ENCODE measurements at regions not wholly inside any gene's neighbourhood (a gene's known extent, or its start where the extent isn't known, plus 50 kb on each side); places are given as distances from the start of the nearest gene placed in this dataset.

DNA sequence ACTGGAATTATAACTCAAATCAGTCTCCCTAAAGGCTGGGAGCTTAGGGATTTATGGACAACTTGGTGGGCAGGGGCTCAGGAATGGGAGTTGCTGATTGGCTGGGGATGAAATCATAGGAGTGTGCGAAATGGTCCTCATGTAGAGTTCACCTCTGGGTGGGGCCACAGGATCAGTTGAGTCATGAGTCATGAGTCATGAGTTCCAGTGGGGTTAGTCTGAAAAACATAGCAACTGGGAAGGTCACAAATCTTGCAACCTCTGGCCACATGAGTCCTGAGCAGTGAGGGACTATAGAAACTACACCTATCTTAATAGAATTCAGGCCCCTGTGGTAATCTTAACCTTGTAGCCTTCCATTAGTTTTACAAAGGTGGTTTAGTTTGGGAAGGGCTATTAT is 383.3 kb downstream of the RBM43 start:
- intact Hi-C loops (cut with DNase I), result no loop called here
- ATAC-seq (no peak), DNase-seq (no peak)
- no peak overlapping the region for H3K4me3 ChIP-seq
- H3K4me1 ChIP-seq, result no peaks in the 10 kb centered on the region
- H3K27ac ChIP-seq, result no peak overlapping the region
- WGBS, 3 donors, result 93 to 95% (median 94%) methylated on average over 1 of the region's 1 CpG
- no peaks in the 10 kb centered on the region for H3K9me3 ChIP-seq
- no peak for TF ChIP-seq CTCF (IDR thresholded peaks at IDR 0.05)
- H3K36me3 ChIP-seq (ENCODE audit: insufficient read depth in 1 of 2, low read depth in 1 of 2), result no peaks in the 10 kb centered on the region
- no peaks in the 10 kb centered on the region for H3K27me3 ChIP-seq (ENCODE audit: insufficient read depth in 3 of 3, low read length in 2 of 3)

- Histone ChIP-seq H3K4me1 (no peaks in the 10 kb centered on the region), H3K4me3 (no peak overlapping the region), H3K36me3 (ENCODE audit: insufficient read depth in 1 of 2, low read depth in 1 of 2) (no peaks in the 10 kb centered on the region), H3K9me3 (no peaks in the 10 kb centered on the region), H3K27me3 (ENCODE audit: insufficient read depth in 3 of 3, low read length in 2 of 3) (no peaks in the 10 kb centered on the region), H3K27ac (no peak overlapping the region)
- no peak for TF ChIP-seq CTCF (IDR thresholded peaks at IDR 0.05)
- intact Hi-C loops (cut with DNase I), result no loop called here
- ATAC-seq, result no peak
- no peak for DNase-seq
- 29 to 37% (median 31%) methylated on average over 5 of the region's 5 CpGs for WGBS, 3 donors
These were observed 385.3 kb downstream of the RBM43 start for GRCh38 chr2:150876251-150876950.

DNA sequence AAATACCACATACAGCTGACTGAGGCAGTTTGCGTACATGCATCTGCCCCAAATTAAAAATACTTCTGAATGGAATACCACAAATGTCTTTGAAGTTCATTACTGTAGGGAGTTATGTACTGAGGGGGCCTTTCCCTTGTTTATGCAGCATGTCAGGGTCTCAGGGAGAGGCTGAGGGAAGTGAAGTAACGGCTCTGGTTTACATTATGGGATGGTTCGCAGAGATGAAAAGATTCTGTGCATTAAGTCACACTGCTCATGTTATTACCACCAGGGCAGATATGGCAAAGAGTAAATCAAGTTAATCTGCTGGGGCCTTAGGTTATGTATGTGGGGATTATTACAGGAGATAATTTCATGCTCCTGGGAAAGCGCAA is 385.9 kb upstream of the RND3 start:
- no peak for DNase-seq
- no peak overlapping the region for H3K4me3 ChIP-seq
- no peaks in the 10 kb centered on the region for H3K9me3 ChIP-seq
- TF ChIP-seq CTCF (IDR thresholded peaks at IDR 0.05), result no peak
- no peak for ATAC-seq
- intact Hi-C loops (cut with DNase I), result no loop called here
- no peak overlapping the region for H3K27ac ChIP-seq
- no peaks in the 10 kb centered on the region for H3K4me1 ChIP-seq
- WGBS, 3 donors, result 83 to 94% (median 86%) methylated on average over 4 of the region's 4 CpGs
- H3K36me3 ChIP-seq (ENCODE audit: insufficient read depth in 1 of 2, low read depth in 1 of 2), result no peaks in the 10 kb centered on the region
- H3K27me3 ChIP-seq (ENCODE audit: insufficient read depth in 3 of 3, low read length in 2 of 3), result no peaks in the 10 kb centered on the region

DNA sequence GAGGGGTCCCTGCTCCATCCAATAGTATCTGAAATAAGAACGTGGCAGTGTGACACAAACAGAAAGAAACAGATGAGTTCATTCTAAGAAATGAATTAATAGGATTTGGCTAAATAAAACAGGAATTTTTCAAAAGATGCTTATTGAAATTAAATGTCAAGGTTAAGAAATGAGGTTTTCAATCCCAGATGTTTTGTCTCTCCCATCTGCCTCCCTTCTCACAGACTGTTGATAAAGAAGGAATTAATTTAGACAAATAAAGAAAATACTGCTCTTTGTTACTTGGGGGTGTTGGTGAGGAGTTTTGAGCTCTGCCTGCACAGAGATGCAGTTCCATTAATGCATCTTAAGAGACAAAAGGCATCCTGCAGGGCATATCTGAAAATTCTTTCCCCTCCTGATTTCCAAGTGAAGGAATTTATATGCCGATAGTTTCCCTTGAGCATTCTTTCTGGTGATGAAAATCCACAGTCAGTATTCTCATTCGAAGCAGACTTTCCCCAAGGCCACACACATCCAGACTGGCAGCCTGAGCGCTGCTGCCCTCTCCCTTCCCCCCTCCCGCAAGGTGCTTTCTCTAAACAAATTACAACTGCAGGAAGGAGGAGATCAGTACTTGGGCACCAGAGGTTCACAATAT is 385.4 kb upstream of the RND3 start:
- no peak overlapping the region for H3K4me3 ChIP-seq
- H3K9me3 ChIP-seq, result no peaks in the 10 kb centered on the region
- H3K4me1 ChIP-seq, result no peaks in the 10 kb centered on the region
- no peak for TF ChIP-seq CTCF (IDR thresholded peaks at IDR 0.05)
- no peak overlapping the region for H3K27ac ChIP-seq
- ATAC-seq, result no peak
- no peak for DNase-seq
- no peaks in the 10 kb centered on the region for H3K27me3 ChIP-seq (ENCODE audit: insufficient read depth in 3 of 3, low read length in 2 of 3)
- H3K36me3 ChIP-seq (ENCODE audit: insufficient read depth in 1 of 2, low read depth in 1 of 2), result no peaks in the 10 kb centered on the region
- WGBS, 3 donors, result 34 to 39% (median 38%) methylated on average over 5 of the region's 5 CpGs
- intact Hi-C loops (cut with DNase I), result no loop called here

- no peaks in the 10 kb centered on the region for H3K9me3 ChIP-seq
- no peak overlapping the region for H3K4me3 ChIP-seq
- no peaks in the 10 kb centered on the region for H3K27me3 ChIP-seq (ENCODE audit: insufficient read depth in 3 of 3, low read length in 2 of 3)
- no peaks in the 10 kb centered on the region for H3K36me3 ChIP-seq (ENCODE audit: insufficient read depth in 1 of 2, low read depth in 1 of 2)
- H3K4me1 ChIP-seq, result no peaks in the 10 kb centered on the region
- ATAC-seq (no peak), DNase-seq (no peak)
- intact Hi-C loops (cut with DNase I), result no loop called here
- no peak for TF ChIP-seq CTCF (IDR thresholded peaks at IDR 0.05)
- H3K27ac ChIP-seq, result no peak overlapping the region
These were observed 379.0 kb upstream of the RND3 start for GRCh38 chr2:150866431-150866830.
